NB4 (cell line): ENCODE measurements at regions not wholly inside any gene's neighbourhood (a gene's known extent, or its start where the extent isn't known, plus 50 kb on each side); places are given as distances from the start of the nearest gene placed in this dataset.

Experiments used
- DNase-seq: peaks from one replicate; pipeline ENCODE4 v3.0.0; 2010; ENCODE audit warnings: low read depth
- H3K4me3 ChIP-seq: one replicate; pipeline ENCODE4 v1.5.1; 2011; ENCODE audit warnings: mild to moderate bottlenecking, low read depth, low read length, moderate library complexity
- MYC ChIP-seq: IDR thresholded peaks from 2 replicates; pipeline ENCODE4 v1.6.1; 2011; ENCODE audit warnings: low read depth, low read length
- POLR2A ChIP-seq: IDR thresholded peaks from 2 replicates; pipeline ENCODE4 v1.6.1; 2011; ENCODE audit warnings: mild to moderate bottlenecking; ENCODE audit not compliant: insufficient read length; ENCODE audit errors: extremely low read depth
- TF ChIP-seq, protein P1 (sequence below): IDR thresholded peaks from one replicate; pipeline ENCODE4 v1.5.1; 2012; ENCODE audit warnings: low read depth, low read length
- TF ChIP-seq, protein P2 (sequence below): IDR thresholded peaks from 2 replicates; pipeline ENCODE4 v1.6.1; 2011; ENCODE audit warnings: low read depth, low read length

DNA sequence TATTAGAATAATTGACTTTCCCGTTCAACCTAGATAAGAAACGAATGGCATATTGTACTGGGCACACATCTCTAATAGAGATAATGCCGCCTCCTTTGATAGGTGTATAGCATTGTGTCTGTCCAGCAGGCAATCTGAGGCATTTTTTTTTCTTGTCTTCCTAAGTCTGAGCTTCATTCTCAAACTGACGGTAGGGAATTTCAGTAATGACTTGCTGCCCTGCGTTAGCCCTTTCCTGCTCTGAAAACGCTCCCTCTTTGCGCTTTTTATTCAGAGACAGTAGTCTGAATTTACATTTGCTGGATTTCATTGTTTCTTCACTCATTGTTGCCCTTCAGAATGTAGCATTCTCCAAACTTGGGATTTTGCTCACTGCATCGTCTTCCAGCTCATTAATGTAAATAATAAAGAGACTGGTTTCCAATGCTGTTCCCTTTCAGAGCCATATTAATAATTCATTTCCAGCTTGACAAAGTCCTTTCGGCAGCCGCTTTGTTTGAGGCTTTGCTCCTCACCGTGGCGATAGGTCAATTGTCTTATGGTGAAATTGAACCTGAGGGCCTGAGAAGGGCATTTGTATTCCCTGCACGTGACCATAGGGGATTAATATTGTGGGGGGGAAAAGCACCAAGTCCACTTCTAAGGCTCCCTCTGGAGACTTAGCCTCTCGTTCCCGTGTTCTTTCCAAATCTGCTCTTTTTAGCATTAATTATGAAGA lies 412.1 kb downstream of the SMARCA1 start:
- no peak for TF ChIP-seq MYC
- no peak for DNase-seq

DNA sequence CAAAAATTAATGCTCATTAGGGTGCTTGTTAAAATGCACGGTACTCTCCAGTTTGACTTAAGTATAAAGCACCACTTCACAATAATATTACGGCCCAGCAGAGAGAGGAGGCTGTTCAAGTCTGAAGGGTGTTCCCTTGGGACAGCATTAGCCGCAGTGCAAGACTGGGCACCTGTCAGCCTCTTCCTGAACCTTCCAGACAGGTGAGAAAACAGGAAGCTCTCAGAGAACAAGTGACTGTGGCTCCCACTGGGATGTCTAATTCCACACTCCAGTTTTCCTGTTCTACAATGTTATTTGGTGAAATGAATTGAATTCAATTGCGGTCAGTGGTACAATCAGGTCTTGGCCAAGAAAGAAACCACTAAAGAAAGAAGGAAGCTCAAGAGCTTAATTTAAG lies 414.4 kb downstream of the SMARCA1 start:
- H3K4me3 ChIP-seq = no peak overlapping the region
- TF ChIP-seq, protein P1, sequence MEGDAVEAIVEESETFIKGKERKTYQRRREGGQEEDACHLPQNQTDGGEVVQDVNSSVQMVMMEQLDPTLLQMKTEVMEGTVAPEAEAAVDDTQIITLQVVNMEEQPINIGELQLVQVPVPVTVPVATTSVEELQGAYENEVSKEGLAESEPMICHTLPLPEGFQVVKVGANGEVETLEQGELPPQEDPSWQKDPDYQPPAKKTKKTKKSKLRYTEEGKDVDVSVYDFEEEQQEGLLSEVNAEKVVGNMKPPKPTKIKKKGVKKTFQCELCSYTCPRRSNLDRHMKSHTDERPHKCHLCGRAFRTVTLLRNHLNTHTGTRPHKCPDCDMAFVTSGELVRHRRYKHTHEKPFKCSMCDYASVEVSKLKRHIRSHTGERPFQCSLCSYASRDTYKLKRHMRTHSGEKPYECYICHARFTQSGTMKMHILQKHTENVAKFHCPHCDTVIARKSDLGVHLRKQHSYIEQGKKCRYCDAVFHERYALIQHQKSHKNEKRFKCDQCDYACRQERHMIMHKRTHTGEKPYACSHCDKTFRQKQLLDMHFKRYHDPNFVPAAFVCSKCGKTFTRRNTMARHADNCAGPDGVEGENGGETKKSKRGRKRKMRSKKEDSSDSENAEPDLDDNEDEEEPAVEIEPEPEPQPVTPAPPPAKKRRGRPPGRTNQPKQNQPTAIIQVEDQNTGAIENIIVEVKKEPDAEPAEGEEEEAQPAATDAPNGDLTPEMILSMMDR = no peak
- TF ChIP-seq MYC (no peak), POLR2A (no peak)
- TF ChIP-seq, protein P2, sequence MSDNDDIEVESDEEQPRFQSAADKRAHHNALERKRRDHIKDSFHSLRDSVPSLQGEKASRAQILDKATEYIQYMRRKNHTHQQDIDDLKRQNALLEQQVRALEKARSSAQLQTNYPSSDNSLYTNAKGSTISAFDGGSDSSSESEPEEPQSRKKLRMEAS = no peak

More for the DNA sequence above, 412.1 kb downstream of the SMARCA1 start:
- no peak overlapping the region for H3K4me3 ChIP-seq

DNA sequence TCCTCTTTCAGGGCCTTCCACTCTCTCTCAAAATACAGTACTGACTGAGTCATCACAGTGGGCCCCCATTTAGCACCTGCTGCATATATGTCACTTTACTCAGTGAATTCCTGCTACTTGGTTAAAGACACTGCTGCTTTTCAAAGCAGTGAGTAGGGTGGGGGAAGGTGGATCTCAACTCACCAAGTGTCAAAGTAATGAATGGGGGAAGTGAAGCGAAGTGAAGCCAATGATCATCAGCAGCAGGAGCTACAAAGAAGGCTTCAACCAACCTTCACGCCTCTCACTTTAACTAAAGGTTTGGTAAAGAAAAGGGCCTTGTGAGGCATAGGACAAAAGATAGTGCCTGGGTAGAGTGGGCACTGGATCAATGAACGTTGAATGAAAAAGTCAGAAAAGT lies 424.1 kb downstream of the SMARCA1 start:
- TF ChIP-seq POLR2A = no peak
- TF ChIP-seq, protein P2 = no peak
- TF ChIP-seq, protein P1 = no peak
- TF ChIP-seq MYC = no peak
- H3K4me3 ChIP-seq = no peak overlapping the region

More for the DNA sequence above, 414.4 kb downstream of the SMARCA1 start:
- DNase-seq = no peak

DNA sequence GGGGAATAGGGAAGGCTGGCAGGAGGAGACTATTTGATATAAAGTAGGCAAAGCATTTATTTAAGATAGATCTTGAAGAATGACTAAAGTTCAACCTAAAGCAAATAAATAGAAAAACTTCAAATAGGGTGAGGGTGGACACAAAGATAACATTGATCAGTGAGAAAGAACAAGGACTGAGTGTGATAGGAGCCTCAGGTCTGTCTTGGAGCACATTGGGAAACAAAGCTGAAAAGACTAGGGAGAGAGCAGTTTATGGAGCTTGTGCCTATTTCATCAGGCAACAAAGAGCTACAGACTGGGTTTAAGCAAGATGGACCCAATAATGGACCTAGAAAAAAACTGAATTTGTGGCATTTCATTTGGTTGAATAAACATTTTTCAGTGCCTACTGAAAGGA lies 425.6 kb downstream of the SMARCA1 start:
- no peak for DNase-seq
- TF ChIP-seq MYC (no peak), POLR2A (no peak)
- TF ChIP-seq, protein P1 = no peak
- no peak overlapping the region for H3K4me3 ChIP-seq

More for the DNA sequence above, 424.1 kb downstream of the SMARCA1 start:
- no peak for DNase-seq

DNA sequence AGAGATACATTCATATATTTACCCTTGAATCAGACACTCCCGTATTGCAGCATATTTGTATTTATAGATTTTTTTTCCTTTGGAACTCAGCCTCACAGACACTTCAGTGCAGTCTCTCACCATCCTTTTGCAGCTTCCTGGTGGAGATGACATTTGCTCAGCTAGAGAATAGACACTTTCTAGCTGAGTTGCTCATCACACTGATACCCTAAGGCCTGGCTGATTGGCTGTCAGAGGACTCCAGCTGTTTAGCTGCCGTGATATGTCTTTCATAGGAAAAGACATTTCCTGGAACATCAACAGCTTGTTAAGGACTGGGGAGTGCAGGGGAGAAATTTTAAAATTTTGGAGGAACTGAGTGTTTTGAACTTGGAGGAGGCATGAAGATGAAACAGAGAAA lies 429.6 kb downstream of the SMARCA1 start:
- H3K4me3 ChIP-seq = no peak overlapping the region
- no peak for DNase-seq
- no peak for TF ChIP-seq MYC

DNA sequence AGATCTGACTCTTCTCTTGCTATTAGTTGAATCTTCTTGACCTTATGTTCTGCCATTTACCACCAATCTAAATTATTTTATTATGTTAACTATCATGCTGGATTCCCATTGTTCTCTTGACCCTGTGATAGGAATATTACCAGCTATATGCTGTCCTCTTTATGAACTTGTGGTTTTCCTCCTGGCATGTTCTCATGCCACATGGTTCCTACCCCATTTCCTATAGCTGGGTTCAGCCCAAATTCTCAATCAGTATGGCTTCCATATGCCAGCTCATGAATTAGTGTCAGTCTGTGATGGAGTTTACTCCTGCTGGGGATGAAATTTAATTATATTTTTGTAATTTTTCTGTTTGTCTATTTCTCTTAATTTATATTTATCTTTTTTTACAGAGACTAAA lies 430.5 kb downstream of the SMARCA1 start:
- no peak for DNase-seq
- no peak for TF ChIP-seq POLR2A
- TF ChIP-seq, protein P2 = no peak
- TF ChIP-seq, protein P1 = no peak
- no peak for TF ChIP-seq MYC
- no peak overlapping the region for H3K4me3 ChIP-seq

DNA sequence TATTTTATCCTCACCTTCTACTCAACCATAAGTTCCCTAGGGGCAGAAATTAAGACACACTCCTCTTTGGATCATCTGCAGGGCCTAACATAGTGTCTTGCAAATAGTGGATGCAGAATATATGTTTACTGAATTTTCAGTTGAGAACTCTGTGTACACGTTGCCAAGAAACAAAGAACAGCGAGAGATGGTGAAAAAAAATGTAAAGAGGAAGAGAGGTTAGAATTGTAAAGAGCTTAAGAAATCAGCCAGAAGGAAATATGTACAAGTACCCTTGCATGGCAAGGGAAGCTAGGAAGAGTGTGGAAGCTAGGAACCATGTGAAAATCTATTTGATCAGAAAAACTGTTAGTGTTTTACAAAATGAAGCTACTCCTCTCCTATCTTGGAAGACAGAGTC lies 431.0 kb downstream of the SMARCA1 start:
- no peak overlapping the region for H3K4me3 ChIP-seq

More for the DNA sequence above, 431.0 kb downstream of the SMARCA1 start:
- DNase-seq = no peak
- no peak for TF ChIP-seq MYC
- TF ChIP-seq, protein P1 = no peak
- TF ChIP-seq POLR2A = no peak
- TF ChIP-seq, protein P2 = no peak
